Endothelial cell of umbilical vein (primary cell): ENCODE measurements at regions not wholly inside any gene's neighbourhood (a gene's known extent, or its start where the extent isn't known, plus 50 kb on each side); places are given as distances from the start of the nearest gene placed in this dataset.

Experiments used
- BruUV-seq: library from RNA; stranded (reverse); fragments of 400-500 nt; replicated peaks from 2 replicates; lab custom pipeline; 2021; lab: Mats Ljungman, UMichigan
- CTCF ChIA-PET: fragments of 300-600, 350-600 bp; sonication (Branson Sonifier 250); formaldehyde crosslinking; loops from one replicate; lab custom pipeline; 2021; ENCODE audit warnings: antibody characterized with exemption, inconsistent platforms; lab: Charles Lee
- POLR2A ChIA-PET: fragments of 300-600, 350-600 bp; sonication (Branson Sonifier 250); formaldehyde crosslinking; loops from one replicate; lab custom pipeline; 2021; ENCODE audit warnings: antibody characterized with exemption, inconsistent platforms; lab: Charles Lee
- DNase-seq: peaks from one replicate; pipeline ENCODE4 v3.0.0-alpha.2; 2011; ENCODE audit warnings: low read depth, low spot score
- FAIRE-seq: peaks from 2 replicates; lab custom pipeline; 2011; peaks lifted over from hg19 to GRCh38; lab: Jason Lieb, UNC
- H2AFZ ChIP-seq: 2 replicates; pipeline ENCODE4 v1.6.0; 2012; ENCODE audit warnings: low read depth, low read length, control low read depth, inconsistent platforms
- H3K27ac ChIP-seq: 2 replicates; pipeline ENCODE4 v1.5.1; 2011; ENCODE audit warnings: low read depth, mild to moderate bottlenecking, control low read depth, low read length, moderate library complexity; ENCODE audit not compliant: insufficient read depth
- H3K27me3 ChIP-seq, 2 experiments: 2 replicates each; pipeline versions ENCODE4 v1.6.0 to v1.6.1; 2011; ENCODE audit warnings: low read length in 2 of 2, mixed read lengths in 1 of 2; ENCODE audit not compliant: control insufficient read depth in 2 of 2, insufficient read depth in 2 of 2
- H3K36me3 ChIP-seq, 2 experiments: 2 replicates in 1 of 2; 3 replicates in 1 of 2; pipeline ENCODE4 v1.5.1; 2011; ENCODE audit warnings: low read length in 2 of 2, mild to moderate bottlenecking in 1 of 2, moderate library complexity in 1 of 2; ENCODE audit not compliant: control insufficient read depth in 2 of 2, insufficient read depth in 2 of 2; ENCODE audit errors: extremely low read depth in 1 of 2
- H3K4me1 ChIP-seq: 3 replicates; pipeline ENCODE4 v1.5.1; 2011; ENCODE audit warnings: mild to moderate bottlenecking, low read length; ENCODE audit not compliant: control insufficient read depth, insufficient read depth; ENCODE audit errors: extremely low read depth
- H3K4me2 ChIP-seq: 2 replicates; pipeline ENCODE4 v1.6.1; 2011; ENCODE audit warnings: low read length, control low read depth, mixed read lengths; ENCODE audit not compliant: insufficient read depth
- H3K4me3 ChIP-seq, 3 experiments: fragments of 200-600 bp in 1 of 3; sonication (generic), shearing (Covaris generic) in 1 of 3; replicated peaks in 1 of 3; 2 replicates each; pipeline ENCODE4 v1.5.1; 2011 to 2016; ENCODE audit warnings: control low read depth in 3 of 3, low read length in 3 of 3, mild to moderate bottlenecking in 2 of 3, inconsistent platforms in 1 of 3, low read depth in 1 of 3, moderate library complexity in 1 of 3; ENCODE audit not compliant: insufficient read depth in 1 of 3
- H3K79me2 ChIP-seq: 2 replicates; pipeline ENCODE4 v1.6.0; 2012; ENCODE audit warnings: low read length, inconsistent platforms; ENCODE audit not compliant: control insufficient read depth, insufficient read depth
- H3K9ac ChIP-seq: replicated peaks from 2 replicates; pipeline ENCODE3; 2011; ENCODE audit warnings: low read length, control low read depth; ENCODE audit not compliant: insufficient read depth; ENCODE audit errors: extremely low read depth
- H3K9me1 ChIP-seq: replicated peaks from 3 replicates; pipeline ENCODE4 v1.6.0; 2011; ENCODE audit warnings: mild to moderate bottlenecking, low read length; ENCODE audit not compliant: control insufficient read depth, insufficient read depth; ENCODE audit errors: extremely low read depth
- H3K9me3 ChIP-seq: replicated peaks from 2 replicates; pipeline ENCODE4 v1.5.1; 2012; ENCODE audit warnings: low read length, inconsistent platforms; ENCODE audit not compliant: control insufficient read depth, insufficient read depth
- H4K20me1 ChIP-seq: replicated peaks from 2 replicates; pipeline ENCODE3; 2011; ENCODE audit warnings: mild to moderate bottlenecking, low read length; ENCODE audit not compliant: control insufficient read depth, insufficient read depth; ENCODE audit errors: extremely low read depth
- CTCF ChIP-seq, 2 donors: IDR thresholded peaks; 1 replicate in 1 of 2; 2 replicates in 1 of 2; pipeline ENCODE4 v1.5.1; 2011; ENCODE audit warnings: low read length in 2 of 2, mild to moderate bottlenecking in 2 of 2, moderate library complexity in 2 of 2, control low read depth in 1 of 2, inconsistent platforms in 1 of 2, low read depth in 1 of 2; ENCODE audit not compliant: insufficient read depth in 1 of 2; ENCODE audit errors: extremely low read depth in 1 of 2
- EZH2 ChIP-seq: IDR thresholded peaks from 2 replicates; pipeline ENCODE4 v1.6.1; 2012; ENCODE audit warnings: borderline replicate concordance, low read depth, mild to moderate bottlenecking, moderate library complexity, low read length, inconsistent platforms; ENCODE audit not compliant: severe bottlenecking
- FOS ChIP-seq: IDR thresholded peaks from 2 replicates; pipeline ENCODE4 v1.6.1; 2011; ENCODE audit warnings: mild to moderate bottlenecking, low read length, moderate library complexity, borderline replicate concordance; ENCODE audit not compliant: insufficient read depth
- GATA2 ChIP-seq: IDR thresholded peaks from 2 replicates; pipeline ENCODE4 v1.7.0; 2011; ENCODE audit warnings: low read depth, mild to moderate bottlenecking, moderate library complexity, mixed read lengths, low read length; ENCODE audit not compliant: insufficient read length, insufficient read depth
- JUN ChIP-seq: IDR thresholded peaks from 2 replicates; pipeline ENCODE4 v1.6.1; 2011; ENCODE audit warnings: borderline replicate concordance, low read depth; ENCODE audit not compliant: insufficient read length, insufficient read depth
- MAX ChIP-seq: IDR thresholded peaks from 2 replicates; pipeline ENCODE4 v1.6.1; 2011; ENCODE audit not compliant: insufficient read depth, insufficient read length
- MYC ChIP-seq: IDR thresholded peaks from one replicate; pipeline ENCODE4 v1.6.1; 2011; ENCODE audit warnings: mild to moderate bottlenecking, low read depth, low read length
- POLR2A ChIP-seq: IDR thresholded peaks from 2 replicates; pipeline ENCODE4 v1.6.1; 2012; ENCODE audit warnings: low read depth, mild to moderate bottlenecking, control low read depth, low read length
- POLR2AphosphoS5 ChIP-seq: IDR thresholded peaks from 2 replicates; pipeline ENCODE4 v1.6.1; 2012; ENCODE audit warnings: low read depth, mild to moderate bottlenecking, control low read depth, low read length, moderate library complexity; ENCODE audit not compliant: insufficient read depth
- dilution Hi-C: fragments of 300-500 bp; cut with MboI; formaldehyde crosslinking; loops from one replicate; pipeline ENCODE4 v1.15.0; 2019; ENCODE audit warnings: low sequenced_read_pairs; ENCODE audit not compliant: extremely low pct_ligation_motif_present
- intact Hi-C: fragments of 100-400 bp; cut with micrococcal nuclease; formaldehyde crosslinking; loops from one replicate; pipeline ENCODE4 v1.10.0; 2022

GRCh38 chrX:118178450-118178849, 61.8 kb upstream of the KLHL13 start:
- no peaks in the 10 kb centered on the region for H3K79me2 ChIP-seq
- FAIRE-seq, result no peak
- H3K4me1 ChIP-seq, result peaks cover 8% of the 10 kb centered on the region
- dilution Hi-C loops (no loop called here), intact Hi-C loops (no loop called here)
- DNase-seq, result no peak
- H2AFZ ChIP-seq, result no peak overlapping the region
- no peaks in the 10 kb centered on the region for H3K36me3 ChIP-seq
- no peak overlapping the region for H3K27ac ChIP-seq
- H3K4me3 ChIP-seq, result no peak overlapping the region
- H3K9ac ChIP-seq, result no peak overlapping the region
- no peaks in the 10 kb centered on the region for H4K20me1 ChIP-seq
- no peaks in the 10 kb centered on the region for H3K9me1 ChIP-seq
- H3K4me2 ChIP-seq, result no peak overlapping the region
- H3K27me3 ChIP-seq, result no peaks in the 10 kb centered on the region
- no TSS peak for BruUV-seq
- TF ChIP-seq POLR2A (no peak), JUN (no peak), FOS (no peak), MAX (no peak), CTCF (IDR thresholded peaks at IDR 0.05; ENCODE audit: extremely low read depth in 1 of 2, insufficient read depth in 1 of 2, low read depth in 1 of 2, low read length in 2 of 2) (no peak), EZH2 (no peak), MYC (no peak), GATA2 (no peak), POLR2AphosphoS5 (no peak)
- H3K9me3 ChIP-seq, result no peaks in the 10 kb centered on the region
- ChIA-PET POLR2A (no interaction called here), CTCF (no interaction called here)
